ENCODE measurements at regions not wholly inside any gene's neighbourhood (a gene's known extent, or its start where the extent isn't known, plus 50 kb on each side); places are given as distances from the start of the nearest gene placed in this dataset.

GRCh38 chr5:155974369-155974768 lies 352.6 kb upstream of the SGCD start:
- Histone ChIP-seq H3K27me3 (ENCODE audit: control insufficient read depth, insufficient read depth, low read length) (no peaks in the 10 kb centered on the region), H3K14ac (replicated peaks; ENCODE audit: low read depth, low read length) (peak overlapping the region; percentile 25; the same call in 1 of the 2 replicates), H3K4me1 (ENCODE audit: control insufficient read depth, insufficient read depth, low read length) (0 out of 2 replicates have a peak, but pooled peaks cover 5% of the 10 kb centered on the region), H2BK120ac (ENCODE audit: low read depth, low read length) (peak overlapping the region; percentile 32; the same call in 1 of the 2 replicates), H3K56ac (ENCODE audit: extremely low read depth, insufficient read depth, low read length) (no peak overlapping the region), H2AK9ac (replicated peaks; ENCODE audit: low read depth, low read length, poor library complexity) (no peak overlapping the region), H4K5ac (ENCODE audit: low read depth, low read length) (no peak overlapping the region), H3K9ac (ENCODE audit: low read depth, low read length) (no peak overlapping the region), H3K79me1 (ENCODE audit: low read depth in 1 of 2, low read length in 2 of 2) (no peaks in the 10 kb centered on the region), H3K18ac (ENCODE audit: low read depth, low read length) (no peak overlapping the region), H2BK20ac (ENCODE audit: low read depth, low read length) (peak overlapping the region; percentile 84; the same call in 1 of the 2 replicates), H4K8ac (ENCODE audit: low read depth in 2 of 2, low read length in 2 of 2) (no peak overlapping the region; a peak in 1 of 4 replicates), H3K4me3 (ENCODE audit: insufficient read depth, low read depth, low read length) (no peak overlapping the region), H4K20me1 (ENCODE audit: insufficient read depth, low read length) (no peaks in the 10 kb centered on the region), H3K9me3 (ENCODE audit: control insufficient read depth, insufficient read depth, low read length) (no peaks in the 10 kb centered on the region), H3K23ac (ENCODE audit: low read depth, low read length) (no peak overlapping the region), H3K27ac (ENCODE audit: insufficient read depth, low read length) (no peak overlapping the region), H3K4me2 (ENCODE audit: low read depth, low read length) (no peak overlapping the region), H3K4ac (ENCODE audit: low read depth, low read length) (peak overlapping the region; percentile 24; the same call in 1 of the 2 replicates), H2AFZ (replicated peaks; ENCODE audit: low read length, poor library complexity) (no peak overlapping the region), H2AK5ac (ENCODE audit: low read depth, low read length) (peak overlapping the region; percentile 58), H2BK5ac (ENCODE audit: low read depth, low read length, poor library complexity, severe bottlenecking) (no peak overlapping the region), H4K91ac (ENCODE audit: insufficient read depth, low read depth, low read length) (0 out of 2 replicates have a peak overlapping the region, but pooled peaks have one; percentile 24), H3K9me1 (ENCODE audit: insufficient read depth, low read length) (no peaks in the 10 kb centered on the region), H3K36me3 (ENCODE audit: control insufficient read depth, insufficient read depth, low read length) (no peaks in the 10 kb centered on the region), H2BK15ac (ENCODE audit: low read depth, low read length) (peak overlapping the region; percentile 26; the same call in 1 of the 3 replicates)
- TF ChIP-seq, protein P1, sequence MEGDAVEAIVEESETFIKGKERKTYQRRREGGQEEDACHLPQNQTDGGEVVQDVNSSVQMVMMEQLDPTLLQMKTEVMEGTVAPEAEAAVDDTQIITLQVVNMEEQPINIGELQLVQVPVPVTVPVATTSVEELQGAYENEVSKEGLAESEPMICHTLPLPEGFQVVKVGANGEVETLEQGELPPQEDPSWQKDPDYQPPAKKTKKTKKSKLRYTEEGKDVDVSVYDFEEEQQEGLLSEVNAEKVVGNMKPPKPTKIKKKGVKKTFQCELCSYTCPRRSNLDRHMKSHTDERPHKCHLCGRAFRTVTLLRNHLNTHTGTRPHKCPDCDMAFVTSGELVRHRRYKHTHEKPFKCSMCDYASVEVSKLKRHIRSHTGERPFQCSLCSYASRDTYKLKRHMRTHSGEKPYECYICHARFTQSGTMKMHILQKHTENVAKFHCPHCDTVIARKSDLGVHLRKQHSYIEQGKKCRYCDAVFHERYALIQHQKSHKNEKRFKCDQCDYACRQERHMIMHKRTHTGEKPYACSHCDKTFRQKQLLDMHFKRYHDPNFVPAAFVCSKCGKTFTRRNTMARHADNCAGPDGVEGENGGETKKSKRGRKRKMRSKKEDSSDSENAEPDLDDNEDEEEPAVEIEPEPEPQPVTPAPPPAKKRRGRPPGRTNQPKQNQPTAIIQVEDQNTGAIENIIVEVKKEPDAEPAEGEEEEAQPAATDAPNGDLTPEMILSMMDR (conservative IDR thresholded peaks at IDR 0.05; ENCODE audit: low read depth, low read length): no peak
- TF ChIP-seq SMC3 (IDR thresholded peaks at IDR 0.05; ENCODE audit: low read depth, low read length) (no peak), RAD21 (IDR thresholded peaks at IDR 0.05; ENCODE audit: low read length) (no peak), BHLHE40 (IDR thresholded peaks at IDR 0.05; ENCODE audit: low read depth, low read length) (no peak), POLR2A (IDR thresholded peaks at IDR 0.05; ENCODE audit: low read depth, low read length) (no peak)
- no TSS peak for BruUV-seq (replicated peaks)
- WGBS, 2 experiments (ENCODE audit: extremely low coverage in 2 of 2, insufficient read length in 1 of 2): no CpG with 5 or more reads among the region's 2 CpGs
- POLR2A ChIA-PET (ENCODE audit: unreplicated experiment): no interaction called here
- ATAC-seq (ENCODE audit: low read depth) (no peak), DNase-seq (no peak)
- intact Hi-C loops (cut with micrococcal nuclease) (no loop called here), dilution Hi-C loops (cut with HindIII; ENCODE audit: low sequenced_read_pairs, unreplicated experiment) (no loop called here), in situ Hi-C loops (cut with MboI; ENCODE audit: low sequenced_read_pairs) (no loop called here)
- CTCF ChIA-PET: no interaction called here
